EH (cell line): ENCODE measurements at regions not wholly inside any gene's neighbourhood (a gene's known extent, or its start where the extent isn't known, plus 50 kb on each side); places are given as distances from the start of the nearest gene placed in this dataset.

Source experiments
- DNase-seq: peaks from one replicate; pipeline ENCODE4 v3.0.0-alpha.2; 2015; ENCODE audit warnings: low read depth

- DNase-seq = no peak
Measured at GRCh38 chr2:16134436-16135165, 194.3 kb downstream of the MYCN start.

GRCh38 chr2:16130906-16131400 lies 190.6 kb downstream of the MYCN start:
- no peak for DNase-seq

- DNase-seq = no peak
Measured at GRCh38 chr2:16130541-16130880, 190.2 kb downstream of the MYCN start.

GRCh38 chr2:16129716-16130540 lies 189.6 kb downstream of the MYCN start:
- no peak for DNase-seq

GRCh38 chr2:16128746-16129610 lies 188.6 kb downstream of the MYCN start:
- no peak for DNase-seq

- no peak for DNase-seq
Measured at GRCh38 chr2:16127958-16128357, 187.6 kb downstream of the MYCN start.

- no peak for DNase-seq
Measured at GRCh38 chr2:16127276-16127940, 187.1 kb downstream of the MYCN start.

GRCh38 chr2:16126517-16127275 lies 186.3 kb downstream of the MYCN start:
- no peak for DNase-seq

GRCh38 chr2:16125614-16126516 lies 185.5 kb downstream of the MYCN start:
- no peak for DNase-seq

GRCh38 chr2:16124881-16125613 lies 184.7 kb downstream of the MYCN start:
- no peak for DNase-seq

GRCh38 chr2:16123856-16124780 lies 183.8 kb downstream of the MYCN start:
- no peak for DNase-seq

GRCh38 chr2:16123421-16123820 lies 183.1 kb downstream of the MYCN start:
- no peak for DNase-seq

GRCh38 chr2:16122556-16122955 lies 182.2 kb downstream of the MYCN start:
- DNase-seq = no peak

GRCh38 chr2:16121986-16122390 lies 181.6 kb downstream of the MYCN start:
- DNase-seq = no peak

- DNase-seq = no peak
Measured at GRCh38 chr2:16121231-16121985, 181.1 kb downstream of the MYCN start.

GRCh38 chr2:16120591-16121180 lies 180.3 kb downstream of the MYCN start:
- no peak for DNase-seq

- DNase-seq = no peak
Measured at GRCh38 chr2:16119741-16120140, 179.4 kb downstream of the MYCN start.
